ENCODE measurements at regions not wholly inside any gene's neighbourhood (a gene's known extent, or its start where the extent isn't known, plus 50 kb on each side); places are given as distances from the start of the nearest gene placed in this dataset.

GRCh38 chr2:217429981-217430500, 570.2 kb upstream of the TNP1 start:
- Histone ChIP-seq H2AFZ (ENCODE audit: control insufficient read depth, low read length) (no peak overlapping the region), H3K9me3 (ENCODE audit: control insufficient read depth, low read depth, low read length) (no peaks in the 10 kb centered on the region), H3K79me2 (ENCODE audit: control insufficient read depth, insufficient read depth, low read length) (no peaks in the 10 kb centered on the region), H3K27me3 (ENCODE audit: control insufficient read depth, extremely low read depth, insufficient read depth, low read length) (no peaks in the 10 kb centered on the region), H3K9me1 (ENCODE audit: control insufficient read depth, extremely low read depth, insufficient read depth, low read length) (no peaks in the 10 kb centered on the region), H4K20me1 (ENCODE audit: control insufficient read depth, extremely low read depth, insufficient read depth, low read length) (no peaks in the 10 kb centered on the region), H3K36me3 (ENCODE audit: control insufficient read depth in 2 of 2, extremely low read depth in 1 of 2, insufficient read depth in 2 of 2, low read length in 2 of 2) (no peaks in the 10 kb centered on the region), H3K27ac (ENCODE audit: control insufficient read depth, insufficient read depth, low read length) (no peak overlapping the region), H3K4me2 (ENCODE audit: control insufficient read depth, extremely low read depth, insufficient read depth, low read depth, low read length) (no peak overlapping the region), H3K4me1 (ENCODE audit: control insufficient read depth, extremely low read depth, insufficient read depth, low read length) (peaks cover 11% of the 10 kb centered on the region), H3K4me3 (ENCODE audit: control insufficient read depth in 2 of 3, extremely low read depth in 1 of 3, insufficient read depth in 2 of 3, low read depth in 1 of 3, low read length in 3 of 3) (no peak overlapping the region), H3K9ac (ENCODE audit: control insufficient read depth, extremely low read depth, insufficient read depth, low read length) (no peak overlapping the region)
- DNase-seq (ENCODE audit: low read depth, low spot score) = no peak
- dilution Hi-C loops (cut with MboI; ENCODE audit: extremely low pct_ligation_motif_present, low sequenced_read_pairs) = no loop called here
- TF ChIP-seq CTCF (optimal IDR thresholded peaks at IDR 0.05 in 1 of 3, IDR thresholded peaks at IDR 0.05 in 1 of 3, conservative IDR thresholded peaks at IDR 0.05 in 1 of 3; ENCODE audit: extremely low read depth in 1 of 3, insufficient read depth in 2 of 3, low read length in 3 of 3) (no peak), EZH2 (IDR thresholded peaks at IDR 0.05; ENCODE audit: low read length) (no peak)
- FAIRE-seq = no peak

GRCh38 chr2:217421834-217422233, 562.0 kb upstream of the TNP1 start:
- FAIRE-seq = no peak
- no peak for DNase-seq (ENCODE audit: low read depth, low spot score)

More at GRCh38 chr2:217421834-217422233, 562.0 kb upstream of the TNP1 start:
- dilution Hi-C loops (cut with MboI; ENCODE audit: extremely low pct_ligation_motif_present, low sequenced_read_pairs) = loop anchor here (5.0 kb wide), 1 partner anchor 70 kb away; no protein-coding TSS in a partner anchor
- H4K20me1 ChIP-seq (ENCODE audit: control insufficient read depth, extremely low read depth, insufficient read depth, low read length) = no peaks in the 10 kb centered on the region
- H3K4me1 ChIP-seq (ENCODE audit: control insufficient read depth, extremely low read depth, insufficient read depth, low read length) = no peaks in the 10 kb centered on the region
- no peaks in the 10 kb centered on the region for H3K79me2 ChIP-seq (ENCODE audit: control insufficient read depth, insufficient read depth, low read length)
- H3K4me3 ChIP-seq (ENCODE audit: control insufficient read depth in 2 of 3, extremely low read depth in 1 of 3, insufficient read depth in 2 of 3, low read depth in 1 of 3, low read length in 3 of 3) = no peak overlapping the region
- no peak overlapping the region for H2AFZ ChIP-seq (ENCODE audit: control insufficient read depth, low read length)
- TF ChIP-seq EZH2 (IDR thresholded peaks at IDR 0.05; ENCODE audit: low read length) (no peak), CTCF (optimal IDR thresholded peaks at IDR 0.05 in 1 of 3, IDR thresholded peaks at IDR 0.05 in 1 of 3, conservative IDR thresholded peaks at IDR 0.05 in 1 of 3; ENCODE audit: extremely low read depth in 1 of 3, insufficient read depth in 2 of 3, low read length in 3 of 3) (no peak)
- no peaks in the 10 kb centered on the region for H3K9me1 ChIP-seq (ENCODE audit: control insufficient read depth, extremely low read depth, insufficient read depth, low read length)
- H3K4me2 ChIP-seq (ENCODE audit: control insufficient read depth, extremely low read depth, insufficient read depth, low read depth, low read length) = no peak overlapping the region
- H3K27me3 ChIP-seq (ENCODE audit: control insufficient read depth, extremely low read depth, insufficient read depth, low read length) = no peaks in the 10 kb centered on the region
- no peak overlapping the region for H3K27ac ChIP-seq (ENCODE audit: control insufficient read depth, insufficient read depth, low read length)
- no peak overlapping the region for H3K9ac ChIP-seq (ENCODE audit: control insufficient read depth, extremely low read depth, insufficient read depth, low read length)
- no peaks in the 10 kb centered on the region for H3K9me3 ChIP-seq (ENCODE audit: control insufficient read depth, low read depth, low read length)
- no peaks in the 10 kb centered on the region for H3K36me3 ChIP-seq (ENCODE audit: control insufficient read depth in 2 of 2, extremely low read depth in 1 of 2, insufficient read depth in 2 of 2, low read length in 2 of 2)

Data from keratinocyte (primary cell).